NCI-H1092 (cell line): ENCODE measurements at regions not wholly inside any gene's neighbourhood (a gene's known extent, or its start where the extent isn't known, plus 50 kb on each side); places are given as distances from the start of the nearest gene placed in this dataset.

Experiments
- DNase-seq: peaks from one replicate; lab custom pipeline; 2025; lab: John Stamatoyannopoulos, UW

DNA sequence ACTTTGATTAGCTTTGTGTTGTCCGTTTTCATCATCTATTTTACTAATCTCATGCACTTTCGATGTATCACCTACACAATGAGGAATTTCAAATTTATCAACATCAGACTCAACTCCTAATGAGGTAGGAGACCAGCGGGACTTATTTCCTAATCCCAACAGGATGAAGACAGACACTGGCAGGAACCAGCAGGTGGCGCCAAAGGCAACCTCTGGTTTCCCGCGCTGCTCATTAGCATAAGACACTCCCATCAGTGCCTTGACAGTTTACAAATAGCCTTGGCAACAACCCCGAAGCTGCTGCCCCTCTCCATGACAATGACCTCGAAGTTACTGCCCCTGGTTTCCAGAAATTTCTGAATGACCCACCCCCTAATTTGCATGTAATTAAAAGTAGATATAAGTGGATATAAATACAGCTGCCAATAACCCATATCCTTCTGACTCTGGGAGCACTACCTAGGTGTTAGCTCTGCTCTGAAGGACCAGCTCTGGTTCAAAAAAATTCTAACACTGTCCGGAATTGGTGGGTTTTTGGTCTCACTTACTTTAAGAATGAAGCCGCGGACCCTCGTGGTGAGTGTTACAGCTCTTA, 974.8 kb downstream of the ADGRL2 start:
- no peak for DNase-seq

DNA sequence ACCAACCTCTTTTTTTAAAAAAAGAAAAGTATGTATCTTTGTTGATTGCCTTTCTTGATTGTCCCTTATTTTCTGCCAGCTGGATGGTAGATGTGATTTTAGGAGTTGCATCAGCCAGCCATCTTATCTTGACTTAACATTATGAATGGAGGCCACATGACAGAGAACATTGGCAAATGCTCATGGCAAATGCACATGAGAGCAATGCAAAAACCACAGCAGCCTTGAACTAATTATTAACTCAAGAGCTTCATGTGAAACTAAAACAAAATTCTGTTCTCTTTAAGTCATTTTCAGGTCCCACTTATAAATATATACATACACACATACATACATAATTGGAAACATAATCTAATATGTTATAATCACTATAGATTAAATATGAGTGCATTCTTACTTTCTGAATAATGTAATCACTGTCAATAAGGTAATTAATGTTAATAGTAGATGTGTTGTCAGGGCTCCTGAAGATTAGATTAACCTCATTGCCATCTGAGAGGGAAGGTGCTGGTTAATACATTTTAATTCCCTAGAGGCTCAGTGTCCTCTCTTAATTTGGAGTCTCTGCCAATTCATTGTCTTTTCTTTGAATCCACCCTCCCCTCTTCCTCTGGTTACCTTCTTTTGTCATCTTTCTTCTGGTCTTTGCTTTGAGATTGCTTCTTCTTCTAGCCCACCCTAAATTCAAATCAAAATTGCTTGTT, 962.2 kb downstream of the ADGRL2 start:
- DNase-seq: no peak

DNA sequence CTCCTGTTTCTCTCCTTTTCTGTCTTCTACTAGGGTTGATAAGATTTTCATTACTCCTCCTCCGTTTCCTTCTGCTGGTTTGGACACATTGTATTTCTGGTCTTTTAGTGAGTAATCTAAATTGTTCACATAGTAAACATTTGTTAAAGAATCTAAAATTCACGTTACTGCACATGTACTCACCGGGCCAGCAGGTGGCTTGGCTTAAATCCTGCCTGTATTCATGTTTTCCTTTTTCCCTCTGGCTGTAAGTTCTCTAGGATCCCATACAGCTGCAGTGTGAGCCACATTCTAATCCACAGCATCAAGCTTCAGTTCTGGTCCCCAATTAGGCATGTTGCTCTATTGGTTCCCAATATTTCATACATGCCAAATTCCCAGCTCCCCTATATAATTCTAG, 958.3 kb downstream of the ADGRL2 start:
- no peak for DNase-seq

DNA sequence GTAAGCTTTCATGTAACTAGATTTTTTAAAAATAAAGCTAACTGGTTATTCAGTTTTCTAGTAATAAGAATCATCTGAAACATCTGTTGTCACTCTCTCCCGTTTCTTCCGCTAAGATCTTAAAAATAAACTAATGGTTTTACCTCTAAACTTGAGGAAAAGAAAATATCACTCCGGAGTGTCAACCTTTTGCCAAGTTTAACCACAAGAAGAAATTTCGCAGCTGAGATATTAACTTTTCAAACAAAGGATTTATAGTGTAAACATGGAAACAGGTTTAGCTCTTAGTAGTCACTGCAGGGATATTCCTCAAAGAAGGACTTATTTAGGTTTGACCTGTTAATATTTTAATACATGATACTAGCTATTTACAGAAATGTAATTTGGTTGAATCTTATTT, 954.9 kb downstream of the ADGRL2 start:
- DNase-seq: no peak

DNA sequence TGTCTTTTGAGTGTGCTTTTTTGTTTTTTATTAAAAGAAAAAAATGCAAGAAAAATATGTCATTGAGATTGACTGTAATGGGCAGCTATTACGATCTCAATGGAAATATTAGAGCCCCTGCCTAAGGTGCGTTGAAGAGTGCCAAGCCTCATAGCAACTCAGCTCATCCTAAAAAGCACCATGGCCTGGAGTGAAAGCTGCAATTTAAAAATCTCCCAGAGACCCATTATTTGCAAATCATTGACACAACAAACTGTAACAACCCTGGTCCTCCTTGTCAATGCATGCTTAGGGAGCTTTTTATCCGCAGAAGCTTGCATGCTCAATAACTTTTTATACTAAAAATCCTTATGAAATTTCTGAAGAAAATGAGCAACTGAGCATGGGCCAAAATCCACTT, 954.5 kb downstream of the ADGRL2 start:
- DNase-seq: no peak

- no peak for DNase-seq
These were observed 951.3 kb downstream of the ADGRL2 start for GRCh38 chr1:82752046-82752445.

DNA sequence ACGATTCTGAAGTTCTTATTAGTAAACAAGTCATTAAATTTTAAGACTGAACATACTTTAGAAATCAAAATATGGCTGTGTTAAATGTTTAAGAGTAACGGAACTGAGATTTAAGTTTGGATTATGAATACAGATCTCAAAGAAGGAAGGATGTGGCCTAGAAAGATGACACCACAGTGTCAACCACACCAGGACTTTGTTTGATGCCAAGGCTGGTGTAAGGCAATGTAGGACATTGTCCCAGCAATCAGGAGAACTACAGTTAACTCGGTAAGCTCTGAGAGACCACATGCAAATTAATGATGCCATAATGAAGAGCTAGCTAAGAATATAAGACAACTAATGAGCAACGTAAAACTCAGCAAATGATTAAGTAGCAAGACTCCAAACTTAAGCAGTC, 932.9 kb downstream of the ADGRL2 start:
- no peak for DNase-seq

GRCh38 chr1:82731216-82731615, 930.5 kb downstream of the ADGRL2 start:
- DNase-seq: no peak

- DNase-seq: no peak
These were observed 927.5 kb downstream of the ADGRL2 start for GRCh38 chr1:82728206-82728605.

DNA sequence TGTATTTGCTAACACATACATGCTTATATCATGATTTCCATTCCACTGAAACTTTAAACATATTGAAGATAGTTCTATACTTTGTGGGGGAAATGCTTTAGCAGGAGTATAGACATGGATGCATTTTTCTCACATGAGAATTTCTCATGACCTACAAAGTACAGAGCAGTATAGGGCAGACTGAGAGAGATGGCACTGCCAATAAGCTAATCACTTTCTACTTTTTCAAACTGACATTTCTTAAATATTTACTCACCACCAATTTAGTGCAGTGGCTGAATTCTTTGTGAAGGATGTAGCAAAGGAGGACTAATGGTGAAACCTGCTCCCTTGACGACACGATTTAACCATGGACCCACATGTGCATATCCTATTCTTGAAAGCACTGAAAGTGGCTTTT, 923.5 kb downstream of the ADGRL2 start:
- DNase-seq: no peak

DNA sequence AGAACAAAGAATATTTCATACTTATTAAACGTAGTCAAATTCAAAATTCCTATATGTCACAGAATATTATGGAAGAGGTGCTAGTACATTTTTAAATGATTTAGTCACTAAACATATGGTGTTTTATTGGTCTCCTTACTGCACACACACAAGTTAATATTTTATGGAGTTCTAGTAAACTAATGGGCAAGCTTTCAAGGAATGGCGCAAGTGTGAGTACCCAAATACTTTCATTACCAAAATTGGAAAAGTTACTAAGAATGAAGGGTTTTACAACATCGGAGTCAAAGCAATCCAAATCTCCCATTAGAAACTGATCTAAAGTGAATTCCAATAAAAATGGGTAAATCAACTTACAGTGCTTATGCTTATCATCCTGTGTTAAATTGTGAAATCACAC, 921.9 kb downstream of the ADGRL2 start:
- no peak for DNase-seq

DNA sequence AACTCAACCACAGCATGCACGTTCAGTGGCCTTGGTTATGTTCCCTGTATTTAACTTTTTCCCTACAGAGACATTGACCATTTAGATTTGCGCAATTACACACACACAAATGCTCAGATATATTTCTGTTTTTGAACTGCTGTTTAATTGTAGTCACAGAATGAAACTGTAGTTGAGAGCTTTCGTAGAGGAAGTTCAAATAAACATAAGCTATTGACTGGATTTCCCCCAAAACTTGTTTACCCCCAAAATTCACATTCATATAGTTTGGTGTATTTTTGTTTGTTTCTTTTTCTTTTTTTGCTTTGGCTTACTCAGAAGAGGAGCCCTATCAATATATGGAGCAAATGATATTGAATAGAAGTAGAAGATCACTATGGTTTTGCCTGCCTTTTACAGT, 921.0 kb downstream of the ADGRL2 start:
- DNase-seq: no peak

DNA sequence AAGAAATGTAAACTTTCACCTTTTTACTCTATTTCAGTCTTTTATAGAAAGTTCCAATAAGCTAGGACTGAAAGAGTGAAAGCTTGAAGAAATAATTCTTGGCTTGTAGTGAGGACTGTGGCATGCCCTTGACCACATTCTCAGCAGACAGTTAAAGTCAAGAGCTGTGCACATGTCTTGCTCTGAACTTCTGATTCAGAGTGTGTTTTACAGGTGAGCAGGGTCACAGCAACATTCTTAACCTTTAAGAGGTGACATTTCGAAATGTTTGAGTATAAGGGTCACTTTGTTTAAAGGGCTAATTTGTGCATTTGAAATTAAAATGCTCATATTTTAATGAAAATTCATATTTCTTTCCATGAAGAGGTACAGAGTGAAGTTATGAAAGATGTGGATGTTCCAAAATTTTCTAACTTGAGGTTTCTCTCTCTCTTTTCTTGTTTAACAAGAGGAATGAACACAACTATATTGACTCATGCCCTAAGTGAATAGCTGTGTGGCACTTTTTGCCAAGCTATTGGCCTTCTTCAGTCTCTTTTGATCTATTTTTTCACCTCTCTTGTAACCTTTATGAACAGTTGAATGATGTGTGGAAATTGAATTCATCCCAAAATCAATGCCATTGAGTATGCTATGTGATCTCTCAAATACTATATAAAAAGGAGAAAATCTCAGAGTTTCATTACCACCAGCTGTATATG, 918.1 kb downstream of the ADGRL2 start:
- no peak for DNase-seq

DNA sequence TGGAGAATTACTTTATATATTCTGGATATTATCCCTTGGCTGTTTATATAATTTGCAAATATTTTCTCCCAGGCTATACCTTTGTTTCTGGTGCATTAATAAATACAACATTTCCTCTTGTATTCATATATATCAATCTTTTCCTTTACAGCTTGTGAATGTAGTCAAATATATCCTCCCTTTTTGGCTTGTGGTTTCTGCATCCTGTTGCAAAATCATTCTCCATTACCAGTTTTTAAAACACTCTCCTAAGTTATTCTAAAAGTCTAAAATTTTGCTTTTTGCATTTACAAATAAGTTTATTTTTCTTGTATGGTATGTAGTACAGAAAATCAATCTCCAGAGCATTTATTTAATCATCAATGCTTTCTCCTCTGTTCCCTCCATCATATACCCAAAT, 909.4 kb downstream of the ADGRL2 start:
- DNase-seq: no peak

- no peak for DNase-seq
These were observed 906.9 kb downstream of the ADGRL2 start for GRCh38 chr1:82707681-82708080.

DNA sequence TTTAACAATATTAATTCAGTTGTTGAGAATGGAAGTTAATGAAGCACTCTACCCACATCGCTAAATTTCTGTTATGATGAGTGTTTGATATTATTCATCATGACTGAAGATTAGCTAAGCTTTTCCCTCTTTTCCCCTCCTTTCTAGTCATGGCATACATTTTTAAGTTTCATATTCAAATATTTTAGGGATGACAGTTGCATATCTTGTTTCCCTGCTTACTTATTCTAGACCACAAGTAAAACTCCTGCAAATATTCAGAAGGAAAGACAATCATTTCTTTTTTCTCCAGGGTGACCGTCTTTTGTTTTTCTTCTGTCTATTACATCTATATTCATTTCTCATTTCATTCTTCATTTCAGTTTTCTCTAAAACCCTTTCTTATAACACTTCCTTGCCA, 906.0 kb downstream of the ADGRL2 start:
- no peak for DNase-seq

DNA sequence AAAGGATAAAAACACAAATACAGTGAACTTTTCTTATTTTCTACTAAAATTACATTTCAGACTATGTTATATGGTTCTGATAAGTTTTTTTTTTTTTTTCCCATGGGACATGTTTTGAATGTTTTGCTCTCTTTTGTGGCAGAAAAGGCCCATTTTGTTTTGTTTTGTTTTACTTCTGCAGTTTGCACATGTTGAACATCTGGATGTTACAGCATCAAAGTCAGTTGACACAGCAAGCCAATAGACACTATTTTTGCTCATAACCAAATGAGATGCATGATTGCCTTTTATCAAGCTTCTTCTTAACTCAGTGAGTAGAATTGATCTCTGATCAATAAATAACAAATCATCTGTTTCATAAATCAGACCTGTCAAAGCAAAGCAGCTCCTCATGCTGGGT, 904.2 kb downstream of the ADGRL2 start:
- no peak for DNase-seq

DNA sequence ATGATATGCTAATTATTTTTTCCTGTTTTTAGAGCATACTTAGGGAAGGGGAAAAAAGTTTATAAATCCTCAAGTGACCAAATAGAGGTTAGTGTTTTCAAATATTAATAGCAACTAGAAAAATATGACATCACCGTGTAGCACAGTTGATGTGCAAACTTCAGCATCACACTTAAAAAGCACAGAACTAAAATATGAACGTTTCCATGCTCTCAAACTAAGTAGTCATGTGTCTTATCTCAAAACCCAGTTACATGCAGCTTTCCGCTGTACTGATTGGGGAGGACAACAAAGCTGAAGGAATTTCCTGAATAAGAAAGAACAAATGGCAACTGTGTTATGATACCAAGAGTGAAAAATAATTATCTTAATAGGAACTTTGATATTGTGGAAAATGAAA, 903.7 kb downstream of the ADGRL2 start:
- no peak for DNase-seq

GRCh38 chr1:82703951-82704350, 903.2 kb downstream of the ADGRL2 start:
- no peak for DNase-seq

GRCh38 chr1:82700476-82700875, 899.7 kb downstream of the ADGRL2 start:
- no peak for DNase-seq

DNA sequence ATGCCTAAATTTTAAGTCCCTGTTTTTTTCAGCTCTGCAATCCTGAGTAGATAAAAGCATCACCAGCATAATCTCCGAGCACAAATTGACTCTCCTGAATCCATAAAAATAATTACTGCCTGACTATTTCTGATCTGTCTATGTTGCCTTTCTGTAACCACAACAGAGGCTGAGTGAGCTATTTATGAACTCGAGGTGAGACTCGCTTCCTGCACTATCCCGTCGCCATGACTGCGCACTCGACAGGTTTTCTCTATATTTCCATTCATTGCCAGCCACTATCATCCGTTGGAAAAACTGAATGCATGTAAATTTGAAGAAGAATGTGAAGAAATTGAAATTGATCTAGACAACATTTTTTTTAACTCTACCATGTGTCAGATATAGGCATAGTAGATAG, 897.2 kb downstream of the ADGRL2 start:
- no peak for DNase-seq

DNA sequence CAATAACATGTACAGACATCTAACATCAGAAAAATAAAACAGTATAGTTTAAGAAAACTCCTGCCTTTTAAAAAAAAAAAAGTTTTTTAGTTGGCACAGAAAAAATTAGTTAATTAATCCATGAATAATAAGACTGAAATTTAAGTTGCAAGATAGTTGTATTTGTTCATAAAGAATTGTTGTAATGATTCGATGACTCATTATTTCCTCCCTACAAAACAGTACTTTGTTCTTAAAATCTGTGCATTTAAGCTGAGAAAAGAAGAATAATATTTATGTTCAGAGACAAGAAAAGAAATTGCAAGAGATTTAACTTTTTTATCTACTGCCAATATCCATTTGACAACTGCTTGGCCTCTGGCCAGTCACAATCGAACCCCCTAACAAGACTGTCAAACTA, 894.7 kb downstream of the ADGRL2 start:
- DNase-seq: no peak

DNA sequence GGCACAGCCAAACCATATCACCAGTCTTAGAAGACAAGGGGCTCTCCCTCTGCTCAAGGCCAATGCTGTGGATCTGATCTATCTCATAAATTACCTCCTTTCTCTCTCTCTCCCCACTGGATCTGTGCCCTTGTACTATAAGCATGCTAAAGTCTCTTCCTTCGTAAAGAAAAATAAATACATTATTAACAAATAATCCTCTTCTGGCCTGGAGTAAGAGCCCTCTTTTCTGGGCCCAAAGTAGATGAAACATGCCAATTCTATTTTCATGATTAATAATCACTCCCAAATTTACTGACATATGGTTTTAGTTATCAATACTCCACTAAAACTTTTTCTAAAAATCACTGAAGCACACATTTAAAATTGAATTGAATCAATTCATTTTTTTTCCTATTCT, 889.7 kb downstream of the ADGRL2 start:
- no peak for DNase-seq

GRCh38 chr1:82689217-82689616, 888.5 kb downstream of the ADGRL2 start:
- DNase-seq: no peak
